HCT116 (cell line): ENCODE measurements at regions not wholly inside any gene's neighbourhood (a gene's known extent, or its start where the extent isn't known, plus 50 kb on each side); places are given as distances from the start of the nearest gene placed in this dataset.

Source experiments
- ATAC-seq: fragments of 200-7000 bp; cut with Tn5 transposase; 2 replicates; pipeline ENCODE4 v1.9.1; 2020; ENCODE audit warnings: mild to moderate bottlenecking, moderate library complexity
- BruUV-seq: library from RNA; stranded (reverse); fragments of 400-500 nt; replicated peaks from 2 replicates; lab custom pipeline; 2021; lab: Mats Ljungman, UMichigan
- CTCF ChIA-PET: fragments of 300-600 bp; sonication (Branson Sonifier 250); formaldehyde crosslinking; loops from one replicate; lab custom pipeline; 2021; ENCODE audit warnings: antibody characterized with exemption; lab: Charles Lee
- POLR2A ChIA-PET: fragments of 300-600, 350-600 bp; sonication (Branson Sonifier 250); formaldehyde crosslinking; loops from one replicate; lab custom pipeline; 2021; ENCODE audit warnings: antibody characterized with exemption; lab: Charles Lee
- RAD21 ChIA-PET, 2 experiments: fragments of 300-600 bp; sonication (Branson Sonifier 250); formaldehyde crosslinking; loops; one replicate each; lab custom pipeline; 2023; ENCODE audit warnings: low total read pairs in 2 of 2; ENCODE audit not compliant: uncharacterized antibody in 2 of 2, unreplicated experiment in 2 of 2, low non-redundant PET in 1 of 2; lab: Charles Lee
- DNase-seq: peaks from one replicate; pipeline ENCODE4 v3.0.0-alpha.2; 2010; ENCODE audit warnings: low read depth, low spot score
- H2AFZ ChIP-seq: fragments of 200-600 bp; shearing (Covaris generic), sonication (generic); 2 replicates; pipeline ENCODE4 v1.6.1; 2017; ENCODE audit warnings: low read depth, mixed run types, mixed read lengths, antibody characterized with exemption, low read length; ENCODE audit not compliant: poor library complexity, severe bottlenecking
- H3K27ac ChIP-seq: 2 replicates; pipeline ENCODE4 v1.5.1; 2012; ENCODE audit warnings: low read depth, low read length
- H3K27me3 ChIP-seq: fragments of 200-600 bp; sonication (generic); 2 replicates; pipeline ENCODE4 v1.6.1; 2016; ENCODE audit warnings: mixed run types, low read length, mixed read lengths; ENCODE audit not compliant: insufficient read depth
- H3K36me3 ChIP-seq, 2 experiments: fragments of 200-500 bp in 1 of 2; fragments of 200-600 bp in 1 of 2; sonication (Bioruptor generic) in 1 of 2; sonication (generic) in 1 of 2; 2 replicates each; pipeline versions ENCODE4 v1.5.1 to v1.6.1; 2014 to 2016; ENCODE audit warnings: low read length in 2 of 2, inconsistent platforms in 1 of 2, mixed read lengths in 1 of 2, mixed run types in 1 of 2; ENCODE audit not compliant: insufficient read depth in 2 of 2, control insufficient read depth in 1 of 2
- H3K4me1 ChIP-seq, 2 experiments: fragments of 200-600 bp in 1 of 2; sonication (generic) in 1 of 2; 2 replicates each; pipeline versions ENCODE4 v1.5.1 to v1.6.1; 2012 to 2017; ENCODE audit warnings: low read length in 2 of 2, inconsistent platforms in 1 of 2, mild to moderate bottlenecking in 1 of 2, mixed read lengths in 1 of 2, mixed run types in 1 of 2, moderate library complexity in 1 of 2; ENCODE audit not compliant: insufficient read depth in 2 of 2, control insufficient read depth in 1 of 2
- H3K4me2 ChIP-seq: fragments of 200-600 bp; sonication (generic); 2 replicates; pipeline ENCODE4 v1.6.1; 2017; ENCODE audit warnings: mixed run types, low read length, mixed read lengths
- H3K4me3 ChIP-seq, 2 experiments: fragments of 200-600 bp in 1 of 2; sonication (generic) in 1 of 2; replicated peaks in 1 of 2; 2 replicates each; pipeline ENCODE4 v1.5.1; 2011 to 2016; ENCODE audit warnings: low read length in 2 of 2, control low read depth in 1 of 2, low read depth in 1 of 2, mild to moderate bottlenecking in 1 of 2, mixed read lengths in 1 of 2, mixed run types in 1 of 2
- H3K79me2 ChIP-seq: fragments of 200-600 bp; sonication (generic); 2 replicates; pipeline ENCODE4 v1.6.1; 2017; ENCODE audit warnings: mild to moderate bottlenecking, mixed run types, low read length, moderate library complexity, mixed read lengths; ENCODE audit not compliant: insufficient read depth
- H3K9ac ChIP-seq: fragments of 200-600 bp; sonication (generic); 2 replicates; pipeline ENCODE4 v1.6.1; 2016; ENCODE audit warnings: low read length, mixed read lengths
- H3K9me2 ChIP-seq: fragments of 200-600 bp; sonication (generic), shearing (Covaris generic); 2 replicates; pipeline ENCODE4 v1.6.1; 2017; ENCODE audit warnings: mixed run types, mild to moderate bottlenecking, moderate library complexity; ENCODE audit not compliant: insufficient read depth
- H3K9me3 ChIP-seq, 2 experiments: fragments of 200-500 bp in 1 of 2; fragments of 200-600 bp in 1 of 2; sonication (Bioruptor generic) in 1 of 2; sonication (generic) in 1 of 2; 2 replicates each; pipeline ENCODE4 v1.6.1; 2014 to 2017; ENCODE audit warnings: low read length in 2 of 2, mixed read lengths in 2 of 2, inconsistent platforms in 1 of 2, low read depth in 1 of 2, mild to moderate bottlenecking in 1 of 2, mixed run types in 1 of 2, moderate library complexity in 1 of 2; ENCODE audit not compliant: control insufficient read depth in 1 of 2, insufficient read depth in 1 of 2
- H4K20me1 ChIP-seq: fragments of 200-600 bp; sonication (generic), shearing (Covaris generic); 2 replicates; pipeline ENCODE4 v1.6.1; 2017; ENCODE audit warnings: mixed run types, mild to moderate bottlenecking, moderate library complexity; ENCODE audit not compliant: insufficient read depth
- ATF3 ChIP-seq: IDR thresholded peaks from 2 replicates; pipeline ENCODE4 v1.6.1; 2012
- CBX3 ChIP-seq: IDR thresholded peaks from 2 replicates; pipeline ENCODE4 v1.6.1; 2012; ENCODE audit warnings: low read depth
- CEBPB ChIP-seq: IDR thresholded peaks from 2 replicates; pipeline ENCODE4 v1.6.1; 2012; ENCODE audit warnings: low read depth
- CTCF ChIP-seq, 3 experiments: fragments of 200-600 bp in 1 of 3; sonication (generic) in 1 of 3; IDR thresholded peaks in 2 of 3; conservative IDR thresholded peaks in 1 of 3; 2 replicates each; pipeline ENCODE4 v1.5.1; 2012 to 2017; ENCODE audit warnings: low read depth in 2 of 3, low read length in 2 of 3, antibody characterized with exemption in 1 of 3, borderline replicate concordance in 1 of 3, control low read depth in 1 of 3, mild to moderate bottlenecking in 1 of 3, mixed read lengths in 1 of 3, mixed run types in 1 of 3, moderate library complexity in 1 of 3; ENCODE audit not compliant: insufficient read depth in 1 of 3
- EGR1 ChIP-seq: IDR thresholded peaks from 2 replicates; pipeline ENCODE4 v1.6.1; 2012; ENCODE audit warnings: low read depth
- ELF1 ChIP-seq: IDR thresholded peaks from 2 replicates; pipeline ENCODE4 v1.6.1; 2012; ENCODE audit warnings: low read depth, borderline replicate concordance
- EZH2 ChIP-seq: fragments of 200-600 bp; sonication (generic); IDR thresholded peaks from 2 replicates; pipeline ENCODE4 v1.6.1; 2017; ENCODE audit warnings: antibody characterized with exemption, mixed run types
- EZH2phosphoT487 ChIP-seq: fragments of 200-600 bp; IDR thresholded peaks from 2 replicates; pipeline ENCODE4 v1.6.1; 2018; ENCODE audit warnings: antibody characterized with exemption, borderline replicate concordance
- FOSL1 ChIP-seq: IDR thresholded peaks from 2 replicates; pipeline ENCODE4 v1.6.1; 2012; ENCODE audit warnings: low read depth
- JUND ChIP-seq: IDR thresholded peaks from 2 replicates; pipeline ENCODE4 v1.6.1; 2012
- MAX ChIP-seq: IDR thresholded peaks from 2 replicates; pipeline ENCODE4 v1.6.1; 2012
- POLR2A ChIP-seq: IDR thresholded peaks from 2 replicates; pipeline ENCODE4 v1.7.0; 2011; ENCODE audit warnings: borderline replicate concordance; ENCODE audit not compliant: insufficient read depth, insufficient read length; ENCODE audit errors: extremely low read depth
- POLR2AphosphoS5 ChIP-seq: IDR thresholded peaks from 2 replicates; pipeline ENCODE4 v1.6.1; 2011; ENCODE audit warnings: mild to moderate bottlenecking, low read depth, low read length, moderate library complexity
- RAD21 ChIP-seq: IDR thresholded peaks from 2 replicates; pipeline ENCODE4 v1.6.1; 2012; ENCODE audit warnings: low read depth, mild to moderate bottlenecking
- REST ChIP-seq: IDR thresholded peaks from 2 replicates; pipeline ENCODE4 v1.6.1; 2012; ENCODE audit warnings: low read depth
- SIN3A ChIP-seq: IDR thresholded peaks from 2 replicates; pipeline ENCODE4 v1.6.1; 2012; ENCODE audit warnings: low read depth
- TCF7L2 ChIP-seq: IDR thresholded peaks from 2 replicates; pipeline ENCODE4 v1.7.0; 2011; ENCODE audit warnings: borderline replicate concordance, inconsistent platforms; ENCODE audit not compliant: insufficient read depth, insufficient read length; ENCODE audit errors: extremely low read depth
- ZFX ChIP-seq: fragments of 450-650 bp; IDR thresholded peaks from 2 replicates; pipeline ENCODE4 v1.6.1; 2017
- ZNF274 ChIP-seq: fragments of 200-500 bp; sonication (Bioruptor generic); IDR thresholded peaks from 2 replicates; pipeline ENCODE4 v1.6.1; 2014; ENCODE audit warnings: mild to moderate bottlenecking, low read depth, low read length, inconsistent platforms
- intact Hi-C: fragments of 100-400 bp; cut with micrococcal nuclease; formaldehyde crosslinking; loops from 2 replicates; pipeline ENCODE4 v1.10.0; 2022

- H3K79me2 ChIP-seq, result no peaks in the 10 kb centered on the region
- H2AFZ ChIP-seq, result no peak overlapping the region
- H3K9ac ChIP-seq, result no peak overlapping the region
- TF ChIP-seq EZH2phosphoT487, result no peak
- TF ChIP-seq MAX, result no peak
- no peak for TF ChIP-seq ELF1
- no peak for TF ChIP-seq POLR2A
- no peak for TF ChIP-seq TCF7L2
- no peak for TF ChIP-seq ZNF274
- TF ChIP-seq RAD21, result no peak
- no peak for TF ChIP-seq SIN3A
- no peak for TF ChIP-seq JUND
- TF ChIP-seq REST, result no peak
- no peak for TF ChIP-seq EGR1
- TF ChIP-seq ATF3, result no peak
- TF ChIP-seq EZH2, result no peak
- no peak for TF ChIP-seq ZFX
- TF ChIP-seq CBX3, result no peak
- no peak for TF ChIP-seq CEBPB
- no peak for TF ChIP-seq FOSL1
- TF ChIP-seq POLR2AphosphoS5, result no peak
- TF ChIP-seq CTCF (IDR thresholded peaks at IDR 0.05 in 2 of 3, conservative IDR thresholded peaks at IDR 0.05 in 1 of 3; ENCODE audit: borderline replicate concordance in 1 of 3, insufficient read depth in 1 of 3, low read depth in 2 of 3, low read length in 2 of 3), result no peak
- no peak overlapping the region for H3K4me3 ChIP-seq
- H3K27ac ChIP-seq, result no peak overlapping the region
- BruUV-seq, result no TSS peak
- peaks cover 0 to under 1% of the 10 kb centered on the region in 2 experiments; a peak in 1 of 4 replicates for H3K4me1 ChIP-seq
- DNase-seq (no peak), ATAC-seq (no peak)
- RAD21 ChIA-PET, result no interaction called here
- intact Hi-C loops, result no loop called here
- H3K9me2 ChIP-seq, result no peaks in the 10 kb centered on the region
- H4K20me1 ChIP-seq, result no peaks in the 10 kb centered on the region
- no peaks in the 10 kb centered on the region for H3K9me3 ChIP-seq
- POLR2A ChIA-PET, result no interaction called here
- H3K36me3 ChIP-seq, result no peaks in the 10 kb centered on the region
- CTCF ChIA-PET, result no interaction called here
- no peak overlapping the region for H3K4me2 ChIP-seq
- H3K27me3 ChIP-seq, result peaks cover 10% of the 10 kb centered on the region; the same call in 1 of the 2 replicates
Observed at GRCh38 chr10:120727001-120727400, 124.2 kb upstream of the WDR11 start.
